Colonic mucosa (tissue), 4 donors: ENCODE measurements at regions not wholly inside any gene's neighbourhood (a gene's known extent, or its start where the extent isn't known, plus 50 kb on each side); places are given as distances from the start of the nearest gene placed in this dataset.

Experiments
- DNase-seq: peaks from one replicate; pipeline ENCODE4 v3.0.0-alpha.2; 2020
- H3K27ac ChIP-seq: fragments of 200-600 bp; one replicate; pipeline ENCODE4 v1.8.0; 2021
- H3K27me3 ChIP-seq: fragments of 200-600 bp; one replicate; pipeline ENCODE4 v1.8.0; 2021
- H3K36me3 ChIP-seq: fragments of 200-600 bp; one replicate; pipeline ENCODE4 v1.8.0; 2021
- H3K4me1 ChIP-seq: fragments of 200-600 bp; one replicate; pipeline ENCODE4 v1.8.0; 2021; ENCODE audit warnings: mild to moderate bottlenecking
- H3K4me3 ChIP-seq: fragments of 200-600 bp; one replicate; pipeline ENCODE4 v1.8.0; 2021
- H3K9ac ChIP-seq, 2 donors: one replicate each; pipeline ENCODE4 v1.7.0; 2013; ENCODE audit warnings: control low read depth in 2 of 2, low read depth in 2 of 2, low read length in 2 of 2
- H3K9me3 ChIP-seq: fragments of 200-600 bp; one replicate; pipeline ENCODE4 v1.8.0; 2021
- intact Hi-C: fragments of 100-400 bp; cut with DNase I; formaldehyde crosslinking; loops from one replicate; pipeline ENCODE4 v1.14.1; 2022
- TF ChIP-seq, protein P1 (sequence below): fragments of 200-600 bp; IDR thresholded peaks from one replicate; pipeline ENCODE4 v1.8.0; 2022; ENCODE audit warnings: antibody characterized with exemption, mild to moderate bottlenecking
- donor health status: healthy.
- donor health status: DM: no; HTN: no; CAD: no.
- donor health status: DM: no; HTN: no; CAD: no.

DNA sequence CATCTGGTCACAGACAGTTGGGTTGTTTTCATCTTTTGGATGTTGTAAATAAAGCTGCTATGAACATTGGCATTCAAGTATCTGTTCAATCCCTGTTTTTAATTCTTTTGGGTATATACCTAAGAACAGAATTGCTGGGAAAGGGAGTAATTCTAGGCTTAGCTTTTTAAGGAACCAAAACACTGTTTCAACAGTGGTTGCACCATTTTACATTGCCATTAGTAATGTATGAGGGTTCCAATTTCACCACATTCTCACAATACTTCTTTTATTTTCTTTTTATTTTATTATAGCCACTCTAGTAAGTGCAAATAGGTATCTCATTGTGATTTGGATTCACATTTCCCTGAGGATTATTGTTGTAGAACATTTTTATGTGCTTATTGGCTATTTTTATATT lies 108.9 kb upstream of the GLS start:
- Histone ChIP-seq H3K9ac (no peak overlapping the region), H3K4me1 (no peaks in the 10 kb centered on the region), H3K9me3 (no peaks in the 10 kb centered on the region), H3K4me3 (no peak overlapping the region), H3K27me3 (no peaks in the 10 kb centered on the region), H3K27ac (no peak overlapping the region), H3K36me3 (no peaks in the 10 kb centered on the region)
- DNase-seq, result no peak
- TF ChIP-seq, protein P1, sequence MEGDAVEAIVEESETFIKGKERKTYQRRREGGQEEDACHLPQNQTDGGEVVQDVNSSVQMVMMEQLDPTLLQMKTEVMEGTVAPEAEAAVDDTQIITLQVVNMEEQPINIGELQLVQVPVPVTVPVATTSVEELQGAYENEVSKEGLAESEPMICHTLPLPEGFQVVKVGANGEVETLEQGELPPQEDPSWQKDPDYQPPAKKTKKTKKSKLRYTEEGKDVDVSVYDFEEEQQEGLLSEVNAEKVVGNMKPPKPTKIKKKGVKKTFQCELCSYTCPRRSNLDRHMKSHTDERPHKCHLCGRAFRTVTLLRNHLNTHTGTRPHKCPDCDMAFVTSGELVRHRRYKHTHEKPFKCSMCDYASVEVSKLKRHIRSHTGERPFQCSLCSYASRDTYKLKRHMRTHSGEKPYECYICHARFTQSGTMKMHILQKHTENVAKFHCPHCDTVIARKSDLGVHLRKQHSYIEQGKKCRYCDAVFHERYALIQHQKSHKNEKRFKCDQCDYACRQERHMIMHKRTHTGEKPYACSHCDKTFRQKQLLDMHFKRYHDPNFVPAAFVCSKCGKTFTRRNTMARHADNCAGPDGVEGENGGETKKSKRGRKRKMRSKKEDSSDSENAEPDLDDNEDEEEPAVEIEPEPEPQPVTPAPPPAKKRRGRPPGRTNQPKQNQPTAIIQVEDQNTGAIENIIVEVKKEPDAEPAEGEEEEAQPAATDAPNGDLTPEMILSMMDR, result no peak
- intact Hi-C loops, result no loop called here

DNA sequence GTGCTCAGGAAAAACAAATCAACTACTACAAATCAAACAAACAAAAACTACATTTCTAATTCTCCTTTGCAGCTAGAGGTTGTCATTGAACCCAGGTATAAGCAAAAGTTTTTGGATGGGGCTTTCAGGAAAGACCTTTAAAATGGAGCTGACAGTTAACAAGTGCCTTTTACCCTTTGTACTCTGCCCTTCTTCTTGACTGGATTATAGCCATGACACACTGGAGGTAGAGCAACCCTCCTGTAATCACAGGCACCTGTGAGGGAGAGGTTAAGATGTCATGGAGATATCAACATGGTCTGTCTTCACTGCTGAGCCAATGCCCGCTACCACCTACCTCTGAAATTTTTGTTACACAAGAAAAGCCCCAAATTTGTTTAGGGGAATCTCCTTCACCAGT lies 100.0 kb upstream of the GLS start:
- Histone ChIP-seq H3K27me3 (no peaks in the 10 kb centered on the region), H3K36me3 (no peaks in the 10 kb centered on the region), H3K9me3 (no peaks in the 10 kb centered on the region), H3K27ac (no peak overlapping the region), H3K4me1 (no peaks in the 10 kb centered on the region), H3K4me3 (no peak overlapping the region), H3K9ac (no peak overlapping the region)
- intact Hi-C loops, result no loop called here
- TF ChIP-seq, protein P1, result no peak
- DNase-seq, result no peak

DNA sequence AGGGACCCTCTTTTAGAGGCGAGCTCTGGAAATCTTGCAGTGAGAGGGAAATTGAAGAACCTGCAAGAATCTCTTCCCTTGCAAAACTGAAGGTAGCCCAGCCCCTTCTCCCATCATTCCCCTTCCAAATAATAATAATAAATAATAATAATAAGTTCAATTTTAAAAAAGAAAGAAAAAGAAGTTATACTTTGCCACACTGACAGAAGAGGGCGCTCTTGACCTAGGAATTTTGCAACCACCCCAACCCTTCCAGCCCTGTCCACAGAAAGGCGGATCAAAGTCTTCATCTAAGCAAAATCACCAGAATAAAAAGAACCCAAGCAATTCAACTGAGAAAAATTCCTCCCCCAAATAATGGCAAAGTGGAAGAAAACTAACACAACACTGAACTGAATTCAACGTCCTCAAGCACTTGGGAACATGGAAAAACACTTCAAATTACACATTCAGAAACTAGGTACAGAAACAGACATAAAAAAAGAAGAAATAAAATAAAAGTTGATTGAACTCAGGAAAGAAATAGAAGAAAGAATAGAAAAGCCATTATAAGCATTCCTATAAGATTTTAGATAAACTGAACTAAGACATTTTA lies 98.9 kb upstream of the GLS start:
- peak; percentile 65 for DNase-seq

DNA sequence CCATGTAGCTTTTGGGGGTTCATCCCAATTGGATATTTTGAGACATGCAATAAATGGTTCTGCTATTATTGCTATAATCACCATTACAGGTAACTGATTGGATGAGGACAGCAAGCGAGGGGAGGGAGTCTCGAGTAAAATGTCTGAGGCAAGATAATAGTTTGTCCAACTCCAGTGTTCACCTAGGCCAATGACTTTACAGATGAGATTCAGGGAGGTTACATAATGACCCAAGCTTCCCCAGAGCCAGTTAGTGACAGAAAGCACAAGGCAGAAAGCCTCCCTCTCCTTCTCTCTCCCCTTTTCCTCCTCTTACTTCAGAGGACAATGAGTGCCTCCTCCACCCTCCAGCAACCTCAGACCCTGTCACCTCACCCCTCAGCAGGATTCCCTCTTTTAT lies 98.4 kb upstream of the GLS start:
- no peak overlapping the region for H3K9ac ChIP-seq
- H3K4me3 ChIP-seq, result no peak overlapping the region
- H3K27ac ChIP-seq, result no peak overlapping the region
- intact Hi-C loops, result loop anchor here (2.0 kb wide), 1 partner anchor 245 kb away; no protein-coding TSS in a partner anchor
- H3K36me3 ChIP-seq, result no peaks in the 10 kb centered on the region
- no peaks in the 10 kb centered on the region for H3K27me3 ChIP-seq
- H3K9me3 ChIP-seq, result no peaks in the 10 kb centered on the region
- H3K4me1 ChIP-seq, result no peaks in the 10 kb centered on the region
- DNase-seq, result no peak
- TF ChIP-seq, protein P1, result no peak

More for the DNA sequence above, 98.9 kb upstream of the GLS start:
- H3K9ac ChIP-seq, result no peak overlapping the region
- H3K4me3 ChIP-seq, result no peak overlapping the region
- intact Hi-C loops, result loop anchor here (2.0 kb wide), 1 partner anchor 245 kb away; no protein-coding TSS in a partner anchor
- H3K36me3 ChIP-seq, result no peaks in the 10 kb centered on the region
- no peaks in the 10 kb centered on the region for H3K9me3 ChIP-seq
- TF ChIP-seq, protein P1, result peak; percentile 69
- H3K27ac ChIP-seq, result no peak overlapping the region
- no peaks in the 10 kb centered on the region for H3K27me3 ChIP-seq
- no peaks in the 10 kb centered on the region for H3K4me1 ChIP-seq

DNA sequence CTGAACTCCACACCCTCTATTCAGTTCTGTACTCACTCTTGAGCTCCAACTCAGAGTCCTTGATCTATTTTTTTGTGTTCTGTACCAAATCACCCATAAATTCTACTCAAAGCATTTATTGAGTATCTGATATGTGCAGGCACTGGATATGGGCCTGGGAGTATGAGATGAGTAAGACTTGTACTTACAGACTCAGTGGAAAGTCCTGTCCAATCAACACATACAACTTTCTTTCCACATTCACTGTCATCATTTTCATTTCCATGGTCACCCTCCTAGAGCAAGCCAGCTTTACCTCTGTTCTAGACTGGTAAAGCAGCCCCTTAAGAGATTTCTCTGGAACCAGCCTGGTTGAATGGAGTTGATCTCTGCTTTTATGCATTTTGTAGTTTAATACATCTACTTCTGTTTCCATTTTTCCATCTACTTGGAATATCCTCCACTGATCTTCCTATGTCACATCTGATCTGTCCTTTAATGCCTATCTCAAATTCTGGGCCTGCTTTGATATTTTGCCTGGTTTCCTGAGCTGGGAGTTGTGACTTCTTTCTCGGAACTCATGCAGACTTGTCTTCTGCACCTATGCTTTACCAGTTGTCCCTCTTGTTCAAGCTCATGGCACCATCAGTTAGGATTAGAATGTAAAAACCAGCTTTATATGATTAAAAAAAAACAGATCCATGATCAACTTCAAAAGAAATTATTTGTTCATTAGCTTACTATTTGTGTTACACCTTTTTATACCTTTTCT lies 96.9 kb upstream of the GLS start:
- intact Hi-C loops, result loop anchor here (2.0 kb wide), 1 partner anchor 243 kb away; no protein-coding TSS in a partner anchor

More for the DNA sequence above, 96.9 kb upstream of the GLS start:
- H3K27ac ChIP-seq, result no peak overlapping the region
- no peak overlapping the region for H3K9ac ChIP-seq
- TF ChIP-seq, protein P1, result no peak
- H3K4me3 ChIP-seq, result no peak overlapping the region
- no peaks in the 10 kb centered on the region for H3K27me3 ChIP-seq
- no peaks in the 10 kb centered on the region for H3K9me3 ChIP-seq
- no peaks in the 10 kb centered on the region for H3K36me3 ChIP-seq
- DNase-seq, result no peak
- H3K4me1 ChIP-seq, result no peaks in the 10 kb centered on the region
